T-helper 2 cell treated with Interferon-gamma antibody and Interleukin-4, amounts not matched to agents 100 ng/mL and 5 ng/mL, for 36 hours (primary cell): ENCODE measurements at regions not wholly inside any gene's neighbourhood (a gene's known extent, or its start where the extent isn't known, plus 50 kb on each side); places are given as distances from the start of the nearest gene placed in this dataset.
"Not testable (repeated sequence)": the region's sequence is repeated elsewhere in the genome, so short reads cannot be mapped to it uniquely, and the experiment has no call there.

Experiments
- intact Hi-C: fragments of 100-400 bp; cut with micrococcal nuclease; formaldehyde crosslinking; loops from one replicate; pipeline ENCODE4 v1.15.1; 2023

GRCh38 chr2:146451972-146452371 lies 1392.9 kb upstream of the ACVR2A start:
- intact Hi-C loops: no loop called here

- intact Hi-C loops: no loop called here
These were observed 1394.7 kb upstream of the ACVR2A start for GRCh38 chr2:146450131-146450530.

- intact Hi-C loops: no loop called here
These were observed 1399.8 kb upstream of the ACVR2A start for GRCh38 chr2:146444987-146445386.

- intact Hi-C loops: no loop called here
These were observed 1400.7 kb upstream of the ACVR2A start for GRCh38 chr2:146444085-146444484.

- intact Hi-C loops: no loop called here
These were observed 1406.6 kb upstream of the ACVR2A start for GRCh38 chr2:146438246-146438645.

- intact Hi-C loops: no loop called here
These were observed 1407.1 kb upstream of the ACVR2A start for GRCh38 chr2:146437712-146438111.

GRCh38 chr2:146433116-146433875 lies 1411.5 kb upstream of the ACVR2A start:
- intact Hi-C loops: no loop called here

- intact Hi-C loops: no loop called here
These were observed 1415.5 kb upstream of the ACVR2A start for GRCh38 chr2:146429366-146429765.

- intact Hi-C loops: no loop called here
These were observed 1426.9 kb upstream of the ACVR2A start for GRCh38 chr2:146417942-146418341.

GRCh38 chr2:146415291-146415690 lies 1429.5 kb upstream of the ACVR2A start:
- intact Hi-C loops: no loop called here

- intact Hi-C loops: no loop called here
These were observed 1430.4 kb upstream of the ACVR2A start for GRCh38 chr2:146414456-146414855.

- intact Hi-C loops: no loop called here
These were observed 1431.7 kb upstream of the ACVR2A start for GRCh38 chr2:146413086-146413610.

GRCh38 chr2:146412625-146413024 lies 1432.2 kb upstream of the ACVR2A start:
- intact Hi-C loops: no loop called here

GRCh38 chr2:146405402-146406309 lies 1439.2 kb upstream of the ACVR2A start:
- intact Hi-C loops: not testable (repeated sequence)

GRCh38 chr2:146403546-146404160 lies 1441.2 kb upstream of the ACVR2A start:
- intact Hi-C loops: not testable (repeated sequence)

GRCh38 chr2:146392631-146393030 lies 1452.2 kb upstream of the ACVR2A start:
- intact Hi-C loops: no loop called here

GRCh38 chr2:146392186-146392585 lies 1452.6 kb upstream of the ACVR2A start:
- intact Hi-C loops: no loop called here

GRCh38 chr2:146388757-146389156 lies 1456.1 kb upstream of the ACVR2A start:
- intact Hi-C loops: no loop called here

GRCh38 chr2:146386096-146386495 lies 1458.7 kb upstream of the ACVR2A start:
- intact Hi-C loops: no loop called here

GRCh38 chr2:146385031-146385430 lies 1459.8 kb upstream of the ACVR2A start:
- intact Hi-C loops: no loop called here

GRCh38 chr2:146376511-146377064 lies 1468.2 kb upstream of the ACVR2A start:
- intact Hi-C loops: no loop called here
